H9 (cell line): ENCODE measurements at regions not wholly inside any gene's neighbourhood (a gene's known extent, or its start where the extent isn't known, plus 50 kb on each side); places are given as distances from the start of the nearest gene placed in this dataset.

Experiments used
- DNase-seq: peaks from one replicate; pipeline ENCODE4 v3.0.0-alpha.2; 2017
- H2AFZ ChIP-seq: one replicate; pipeline ENCODE4 v1.6.1; 2013; ENCODE audit warnings: mild to moderate bottlenecking, low read length, control low read depth, moderate library complexity
- H2AK5ac ChIP-seq: 2 replicates; pipeline ENCODE4 v1.6.1; 2013; ENCODE audit warnings: low read length, control low read depth, mixed read lengths; ENCODE audit not compliant: insufficient read length
- H2BK120ac ChIP-seq: one replicate; pipeline ENCODE4 v1.6.1; 2013; ENCODE audit warnings: low read depth, mild to moderate bottlenecking, low read length, control low read depth, inconsistent platforms; ENCODE audit not compliant: poor library complexity, severe bottlenecking
- H2BK12ac ChIP-seq: 2 replicates; pipeline ENCODE4 v1.6.1; 2013; ENCODE audit warnings: low read length, control low read depth, mixed read lengths, low read depth; ENCODE audit not compliant: insufficient read length
- H2BK15ac ChIP-seq: 2 replicates; pipeline ENCODE4 v1.6.1; 2013; ENCODE audit warnings: low read depth, low read length, control low read depth
- H2BK20ac ChIP-seq: one replicate; pipeline ENCODE4 v1.6.1; 2013; ENCODE audit warnings: low read depth, mild to moderate bottlenecking, low read length, control low read depth, inconsistent platforms; ENCODE audit not compliant: poor library complexity, severe bottlenecking
- H2BK5ac ChIP-seq: 2 replicates; pipeline ENCODE4 v1.6.1; 2013; ENCODE audit warnings: low read length, control low read depth, mixed read lengths; ENCODE audit not compliant: insufficient read length
- H3K14ac ChIP-seq: 2 replicates; pipeline ENCODE4 v1.6.1; 2013; ENCODE audit warnings: low read length, control low read depth; ENCODE audit not compliant: insufficient read depth
- H3K18ac ChIP-seq: 2 replicates; pipeline ENCODE4 v1.6.1; 2013; ENCODE audit warnings: low read depth, mild to moderate bottlenecking, mixed read lengths, low read length, control low read depth; ENCODE audit not compliant: insufficient read length
- H3K23ac ChIP-seq: 2 replicates; pipeline ENCODE4 v1.6.1; 2013; ENCODE audit warnings: low read length, control low read depth, mixed read lengths, low read depth; ENCODE audit not compliant: insufficient read length
- H3K23me2 ChIP-seq: 2 replicates; pipeline ENCODE4 v1.6.1; 2013; ENCODE audit warnings: low read depth, mild to moderate bottlenecking, mixed read lengths, low read length, control low read depth; ENCODE audit not compliant: insufficient read length, poor library complexity, severe bottlenecking
- H3K27ac ChIP-seq: 2 replicates; pipeline ENCODE4 v1.5.1; 2013; ENCODE audit warnings: low read length, control low read depth, mixed read lengths, low read depth; ENCODE audit not compliant: insufficient read length
- H3K27me3 ChIP-seq: 2 replicates; pipeline ENCODE4 v1.6.1; 2013; ENCODE audit warnings: low read length, control low read depth, inconsistent platforms; ENCODE audit not compliant: insufficient read depth
- H3K4ac ChIP-seq: 2 replicates; pipeline ENCODE4 v1.6.1; 2013; ENCODE audit warnings: low read depth, mild to moderate bottlenecking, control low read depth, inconsistent platforms, low read length, moderate library complexity
- H3K4me1 ChIP-seq: 2 replicates; pipeline ENCODE4 v1.6.1; 2013; ENCODE audit warnings: low read length, control low read depth, inconsistent platforms; ENCODE audit not compliant: insufficient read depth
- H3K4me2 ChIP-seq: 2 replicates; pipeline ENCODE4 v1.6.1; 2013; ENCODE audit warnings: low read length, control low read depth, mixed read lengths; ENCODE audit not compliant: insufficient read length, insufficient read depth
- H3K56ac ChIP-seq: 2 replicates; pipeline ENCODE4 v1.6.1; 2013; ENCODE audit warnings: low read depth, mild to moderate bottlenecking, mixed read lengths, low read length, control low read depth; ENCODE audit not compliant: insufficient read length
- H3K79me1 ChIP-seq: 2 replicates; pipeline ENCODE4 v1.6.1; 2013; ENCODE audit warnings: low read depth, mild to moderate bottlenecking, moderate library complexity, low read length, control low read depth, inconsistent platforms; ENCODE audit not compliant: insufficient read depth, poor library complexity, severe bottlenecking
- H3K79me2 ChIP-seq: 2 replicates; pipeline ENCODE4 v1.6.1; 2013; ENCODE audit warnings: low read length, control low read depth, inconsistent platforms; ENCODE audit not compliant: insufficient read depth
- H3K9ac ChIP-seq: 2 replicates; pipeline ENCODE4 v1.6.1; 2013; ENCODE audit warnings: low read length, control low read depth, mixed read lengths; ENCODE audit not compliant: insufficient read length; ENCODE audit errors: extremely low read depth
- H3K9me3 ChIP-seq: one replicate; pipeline ENCODE4 v1.6.1; 2013; ENCODE audit warnings: low read depth, low read length, inconsistent platforms; ENCODE audit not compliant: control insufficient read depth
- H3T11ph ChIP-seq: one replicate; pipeline ENCODE4 v1.6.1; 2013; ENCODE audit warnings: mild to moderate bottlenecking, low read length, control low read depth, inconsistent platforms
- H4K20me1 ChIP-seq: one replicate; pipeline ENCODE4 v1.6.1; 2013; ENCODE audit not compliant: control insufficient read depth, insufficient read length, insufficient read depth
- H4K5ac ChIP-seq: 2 replicates; pipeline ENCODE4 v1.6.1; 2013; ENCODE audit warnings: low read depth, mild to moderate bottlenecking, mixed read lengths, low read length, control low read depth; ENCODE audit not compliant: insufficient read length
- H4K8ac ChIP-seq: replicated peaks from 2 replicates; pipeline ENCODE4 v1.6.1; 2013; ENCODE audit warnings: low read length, control low read depth, mixed read lengths, low read depth; ENCODE audit not compliant: insufficient read length
- H4K91ac ChIP-seq: 2 replicates; pipeline ENCODE4 v1.6.1; 2013; ENCODE audit warnings: low read depth, mild to moderate bottlenecking, moderate library complexity, mixed read lengths, low read length, control low read depth; ENCODE audit not compliant: insufficient read length
- H3K27ac Mint-ChIP-seq, 3 experiments: 2 replicates in 2 of 3; 3 replicates in 1 of 3; pipeline ENCODE4 v1.8.0; 2020 to 2021; ENCODE audit warnings: mixed read lengths in 3 of 3, mild to moderate bottlenecking in 1 of 3, moderate library complexity in 1 of 3
- H3K27me3 Mint-ChIP-seq: 2 replicates; pipeline ENCODE4 v1.8.0; 2021; ENCODE audit warnings: low read depth, mild to moderate bottlenecking, moderate library complexity, mixed read lengths
- H3K36me3 Mint-ChIP-seq, 3 experiments: 2 replicates in 2 of 3; 3 replicates in 1 of 3; pipeline ENCODE4 v1.8.0; 2020 to 2021; ENCODE audit warnings: low read depth in 3 of 3, mixed read lengths in 3 of 3; ENCODE audit not compliant: insufficient read depth in 1 of 3
- H3K4me1 Mint-ChIP-seq, 2 experiments: 2 replicates each; pipeline ENCODE4 v1.8.0; 2020; ENCODE audit warnings: mixed read lengths in 2 of 2
- H3K4me3 Mint-ChIP-seq, 2 experiments: 2 replicates in 1 of 2; 3 replicates in 1 of 2; pipeline ENCODE4 v1.8.0; 2020 to 2021; ENCODE audit warnings: mild to moderate bottlenecking in 2 of 2, mixed read lengths in 2 of 2, moderate library complexity in 1 of 2
- H3K9me3 Mint-ChIP-seq, 2 experiments: 2 replicates in 1 of 2; 3 replicates in 1 of 2; pipeline ENCODE4 v1.8.0; 2020; ENCODE audit warnings: mild to moderate bottlenecking in 2 of 2, mixed read lengths in 2 of 2, moderate library complexity in 1 of 2
- CTCF ChIP-seq: fragments of 200-600 bp; sonication (generic); conservative IDR thresholded peaks from 3 replicates; pipeline ENCODE4 v1.8.0; 2021; ENCODE audit warnings: antibody characterized with exemption, mild to moderate bottlenecking
- WGBS: extraction: QIAGEN DNeasy Blood & Tissue Kit; methylation state at CpG from one replicate; pipeline ENCODE4 v1.1.7; 2013; ENCODE audit warnings: missing lambda C conversion rate, low lambda C conversion rate, mixed read lengths; ENCODE audit not compliant: insufficient read length; ENCODE audit errors: extremely low coverage; 5-methylcytosine and 5-hydroxymethylcytosine counted together

- H3K9me3 ChIP-seq: no peaks in the 10 kb centered on the region
- Mint-ChIP-seq H3K4me3 (no peak overlapping the region), H3K27me3 (no peaks in the 10 kb centered on the region), H3K4me1 (no peaks in the 10 kb centered on the region), H3K27ac (no peak overlapping the region), H3K36me3 (peaks cover 0 to 4% (median 3%) of the 10 kb centered on the region in 3 experiments; a peak in 1 of 7 replicates), H3K9me3 (peaks cover 2 to 5% of the 10 kb centered on the region in 2 experiments; a peak in 3 of 5 replicates)
- H3K4me2 ChIP-seq: no peak overlapping the region
- no peaks in the 10 kb centered on the region for H3K79me2 ChIP-seq
- H2BK20ac ChIP-seq: no peak overlapping the region
- no peak overlapping the region for H3K23ac ChIP-seq
- H3K56ac ChIP-seq: no peak overlapping the region
- H4K8ac ChIP-seq: no peak overlapping the region
- no peak overlapping the region for H2AK5ac ChIP-seq
- no peak overlapping the region for H4K5ac ChIP-seq
- no peak overlapping the region for H3K27ac ChIP-seq
- H3K14ac ChIP-seq: no peak overlapping the region
- H3K27me3 ChIP-seq: no peaks in the 10 kb centered on the region
- H4K91ac ChIP-seq: no peak overlapping the region
- no peak overlapping the region for H3K4ac ChIP-seq
- H2BK120ac ChIP-seq: no peak overlapping the region
- no peak overlapping the region for H2AFZ ChIP-seq
- TF ChIP-seq CTCF: no peak
- no peak for DNase-seq
- no peak overlapping the region for H2BK12ac ChIP-seq
- H2BK15ac ChIP-seq: no peak overlapping the region
- no peak overlapping the region for H3T11ph ChIP-seq
- no peak overlapping the region for H3K18ac ChIP-seq
- H4K20me1 ChIP-seq: no peaks in the 10 kb centered on the region
- H3K79me1 ChIP-seq: no peaks in the 10 kb centered on the region
- H2BK5ac ChIP-seq: no peak overlapping the region
- WGBS: no CpG with 5 or more reads among the region's 4 CpGs
- H3K4me1 ChIP-seq: no peaks in the 10 kb centered on the region
- H3K9ac ChIP-seq: no peak overlapping the region
- no peaks in the 10 kb centered on the region for H3K23me2 ChIP-seq
Observed at GRCh38 chr4:119833611-119834010, 205.0 kb upstream of the PDE5A start.
